Hepatocyte (in vitro differentiated cells): ENCODE measurements at regions not wholly inside any gene's neighbourhood (a gene's known extent, or its start where the extent isn't known, plus 50 kb on each side); places are given as distances from the start of the nearest gene placed in this dataset.
"Not testable (repeated sequence)": the region's sequence is repeated elsewhere in the genome, so short reads cannot be mapped to it uniquely, and the experiment has no call there.

Source experiments
- DNase-seq: peaks from one replicate; pipeline ENCODE4 v3.0.0-alpha.2; 2016; ENCODE audit warnings: low spot score
- H2AFZ ChIP-seq: fragments of 200-600 bp; sonication (generic); 2 replicates; pipeline ENCODE4 v1.6.0; 2016; ENCODE audit warnings: antibody characterized with exemption, mild to moderate bottlenecking
- H3K27ac ChIP-seq: fragments of 200-600 bp; sonication (generic); 2 replicates; pipeline ENCODE4 v1.5.1; 2016; ENCODE audit warnings: mild to moderate bottlenecking
- H3K27me3 ChIP-seq: fragments of 200-600 bp; sonication (generic); 2 replicates; pipeline ENCODE4 v1.6.1; 2016
- H3K36me3 ChIP-seq: fragments of 200-600 bp; sonication (generic); replicated peaks from 2 replicates; pipeline ENCODE4 v1.5.1; 2016; ENCODE audit warnings: low read depth; ENCODE audit not compliant: insufficient read depth
- H3K4me1 ChIP-seq: fragments of 200-600 bp; sonication (generic); 2 replicates; pipeline ENCODE4 v1.5.1; 2016; ENCODE audit warnings: mild to moderate bottlenecking, moderate library complexity; ENCODE audit not compliant: insufficient read depth
- H3K4me2 ChIP-seq: fragments of 200-600 bp; sonication (generic); 2 replicates; pipeline ENCODE4 v1.6.0; 2016
- H3K4me3 ChIP-seq: fragments of 200-600 bp; sonication (generic); 2 replicates; pipeline ENCODE4 v1.5.1; 2016; ENCODE audit warnings: mild to moderate bottlenecking
- H3K79me2 ChIP-seq: fragments of 200-600 bp; sonication (generic); 2 replicates; pipeline ENCODE4 v1.6.0; 2017; ENCODE audit warnings: mild to moderate bottlenecking
- H3K9me2 ChIP-seq: fragments of 200-600 bp; sonication (generic); replicated peaks from 2 replicates; pipeline ENCODE4 v1.6.0; 2017; ENCODE audit warnings: mild to moderate bottlenecking; ENCODE audit not compliant: insufficient read depth
- H3K9me3 ChIP-seq: fragments of 200-600 bp; sonication (generic); 2 replicates; pipeline ENCODE4 v1.5.1; 2016; ENCODE audit warnings: low read depth, mild to moderate bottlenecking
- H4K20me1 ChIP-seq: fragments of 200-600 bp; sonication (generic); 2 replicates; pipeline ENCODE4 v1.6.0; 2016; ENCODE audit warnings: mild to moderate bottlenecking; ENCODE audit not compliant: insufficient read depth, poor library complexity, severe bottlenecking
- EZH2 ChIP-seq: fragments of 200-600 bp; sonication (generic); IDR thresholded peaks from 2 replicates; pipeline ENCODE4 v1.6.1; 2016; ENCODE audit warnings: antibody characterized with exemption, mild to moderate bottlenecking, borderline replicate concordance
- EZH2phosphoT487 ChIP-seq: fragments of 200-600 bp; sonication (generic); IDR thresholded peaks from one replicate; pipeline ENCODE4 v1.6.1; 2018; ENCODE audit warnings: antibody characterized with exemption, mild to moderate bottlenecking, low read depth, moderate library complexity; ENCODE audit not compliant: unreplicated experiment, severe bottlenecking
- WGBS: methylation state at CpG from one replicate; pipeline ENCODE4 v1.1.6; 2016; ENCODE audit warnings: low lambda C conversion rate; ENCODE audit errors: missing lambda C conversion rate; 5-methylcytosine and 5-hydroxymethylcytosine counted together
- TF ChIP-seq, protein P1 (sequence below): fragments of 200-600 bp; sonication (generic); IDR thresholded peaks from 2 replicates; pipeline ENCODE4 v1.5.1; 2016; ENCODE audit warnings: antibody characterized with exemption, mild to moderate bottlenecking; ENCODE audit not compliant: poor library complexity

DNA sequence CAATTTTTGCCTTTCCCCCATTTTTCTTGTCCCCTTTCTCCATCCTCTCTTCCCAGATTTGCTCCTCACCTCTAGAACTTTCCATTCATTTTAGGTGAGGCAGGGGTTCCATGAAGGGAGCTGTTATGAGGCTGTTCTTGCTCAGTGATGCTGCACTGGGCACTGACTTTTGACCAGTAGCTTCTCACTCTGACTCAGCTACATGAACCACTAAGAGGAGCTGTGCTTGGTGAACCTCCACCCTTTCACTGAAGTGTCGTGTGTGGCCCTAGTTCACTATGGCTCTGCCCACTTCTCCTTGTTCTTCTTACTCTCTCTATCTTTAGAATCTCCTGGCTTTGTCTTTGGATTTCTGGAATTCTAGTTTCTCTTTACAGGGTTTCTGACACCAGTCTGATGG, 73.4 kb upstream of the ADRA1D start:
- no peak for DNase-seq
- H4K20me1 ChIP-seq = no peaks in the 10 kb centered on the region
- TF ChIP-seq EZH2phosphoT487 (no peak), EZH2 (no peak)
- TF ChIP-seq, protein P1, sequence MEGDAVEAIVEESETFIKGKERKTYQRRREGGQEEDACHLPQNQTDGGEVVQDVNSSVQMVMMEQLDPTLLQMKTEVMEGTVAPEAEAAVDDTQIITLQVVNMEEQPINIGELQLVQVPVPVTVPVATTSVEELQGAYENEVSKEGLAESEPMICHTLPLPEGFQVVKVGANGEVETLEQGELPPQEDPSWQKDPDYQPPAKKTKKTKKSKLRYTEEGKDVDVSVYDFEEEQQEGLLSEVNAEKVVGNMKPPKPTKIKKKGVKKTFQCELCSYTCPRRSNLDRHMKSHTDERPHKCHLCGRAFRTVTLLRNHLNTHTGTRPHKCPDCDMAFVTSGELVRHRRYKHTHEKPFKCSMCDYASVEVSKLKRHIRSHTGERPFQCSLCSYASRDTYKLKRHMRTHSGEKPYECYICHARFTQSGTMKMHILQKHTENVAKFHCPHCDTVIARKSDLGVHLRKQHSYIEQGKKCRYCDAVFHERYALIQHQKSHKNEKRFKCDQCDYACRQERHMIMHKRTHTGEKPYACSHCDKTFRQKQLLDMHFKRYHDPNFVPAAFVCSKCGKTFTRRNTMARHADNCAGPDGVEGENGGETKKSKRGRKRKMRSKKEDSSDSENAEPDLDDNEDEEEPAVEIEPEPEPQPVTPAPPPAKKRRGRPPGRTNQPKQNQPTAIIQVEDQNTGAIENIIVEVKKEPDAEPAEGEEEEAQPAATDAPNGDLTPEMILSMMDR = no peak

DNA sequence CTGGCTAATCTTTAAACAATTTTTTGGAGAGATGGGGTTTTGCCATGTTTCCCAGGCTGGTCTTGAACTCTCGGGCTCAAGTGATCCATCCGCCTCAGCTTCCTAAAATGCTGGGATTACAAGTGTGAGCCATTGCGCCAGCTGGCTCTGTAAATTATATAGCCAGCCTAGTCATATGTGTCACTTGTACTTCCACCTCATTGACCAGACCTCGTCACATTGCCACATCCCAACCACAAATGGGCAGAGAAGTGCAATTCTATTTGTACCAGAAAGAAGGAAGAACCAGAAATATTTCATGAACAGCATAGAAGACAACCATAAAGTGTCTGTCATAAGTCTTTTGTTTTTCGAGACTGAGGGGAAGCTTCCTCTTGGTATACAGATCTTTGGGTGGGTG, 71.2 kb upstream of the ADRA1D start:
- 88% methylated on average over 5 of the region's 5 CpGs for WGBS

More for the DNA sequence above, 73.4 kb upstream of the ADRA1D start:
- Histone ChIP-seq H3K4me2 (no peak overlapping the region), H3K9me3 (no peaks in the 10 kb centered on the region), H3K36me3 (no peaks in the 10 kb centered on the region), H3K4me3 (no peak overlapping the region), H3K27me3 (no peaks in the 10 kb centered on the region), H3K79me2 (no peaks in the 10 kb centered on the region), H3K9me2 (no peaks in the 10 kb centered on the region), H2AFZ (no peak overlapping the region), H3K4me1 (no peaks in the 10 kb centered on the region), H3K27ac (no peak overlapping the region)
- 82% methylated on average over 1 of the region's 1 CpG for WGBS

DNA sequence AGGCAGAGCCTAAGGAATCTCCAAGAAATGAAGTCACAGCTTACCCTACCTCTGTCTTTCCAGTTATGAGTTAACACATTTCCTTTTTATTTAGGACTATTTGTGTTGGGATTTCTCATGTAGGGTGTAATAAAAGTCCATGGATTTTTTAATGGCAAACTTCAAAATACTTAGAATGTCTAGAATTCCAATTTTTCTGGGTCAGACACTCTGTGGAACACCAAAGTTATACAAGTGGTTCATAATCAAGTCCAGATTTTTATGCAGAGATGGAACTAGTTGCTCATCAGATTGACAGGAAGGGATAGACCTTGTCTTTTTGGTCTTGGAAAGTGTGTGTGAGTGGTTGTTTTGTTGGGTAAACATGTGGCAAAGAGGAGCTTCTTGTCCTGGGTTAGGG, 69.8 kb upstream of the ADRA1D start:
- Histone ChIP-seq H3K4me3 (no peak overlapping the region), H3K4me1 (no peaks in the 10 kb centered on the region), H3K79me2 (no peaks in the 10 kb centered on the region), H3K36me3 (no peaks in the 10 kb centered on the region), H3K4me2 (no peak overlapping the region), H4K20me1 (no peaks in the 10 kb centered on the region), H3K9me3 (no peaks in the 10 kb centered on the region), H2AFZ (no peak overlapping the region), H3K9me2 (no peaks in the 10 kb centered on the region), H3K27me3 (no peaks in the 10 kb centered on the region), H3K27ac (no peak overlapping the region)
- no peak for DNase-seq
- TF ChIP-seq EZH2 (no peak), EZH2phosphoT487 (no peak)
- TF ChIP-seq, protein P1 = no peak

More for the DNA sequence above, 71.2 kb upstream of the ADRA1D start:
- no peaks in the 10 kb centered on the region for H3K4me1 ChIP-seq
- H4K20me1 ChIP-seq = no peaks in the 10 kb centered on the region
- no peaks in the 10 kb centered on the region for H3K9me3 ChIP-seq
- H3K27me3 ChIP-seq = no peaks in the 10 kb centered on the region
- H2AFZ ChIP-seq = no peak overlapping the region
- H3K79me2 ChIP-seq = no peaks in the 10 kb centered on the region
- H3K36me3 ChIP-seq = no peaks in the 10 kb centered on the region
- TF ChIP-seq EZH2 (no peak), EZH2phosphoT487 (no peak)
- TF ChIP-seq, protein P1 = no peak
- no peak overlapping the region for H3K27ac ChIP-seq
- H3K4me2 ChIP-seq = no peak overlapping the region
- no peaks in the 10 kb centered on the region for H3K9me2 ChIP-seq
- DNase-seq = no peak
- no peak overlapping the region for H3K4me3 ChIP-seq

DNA sequence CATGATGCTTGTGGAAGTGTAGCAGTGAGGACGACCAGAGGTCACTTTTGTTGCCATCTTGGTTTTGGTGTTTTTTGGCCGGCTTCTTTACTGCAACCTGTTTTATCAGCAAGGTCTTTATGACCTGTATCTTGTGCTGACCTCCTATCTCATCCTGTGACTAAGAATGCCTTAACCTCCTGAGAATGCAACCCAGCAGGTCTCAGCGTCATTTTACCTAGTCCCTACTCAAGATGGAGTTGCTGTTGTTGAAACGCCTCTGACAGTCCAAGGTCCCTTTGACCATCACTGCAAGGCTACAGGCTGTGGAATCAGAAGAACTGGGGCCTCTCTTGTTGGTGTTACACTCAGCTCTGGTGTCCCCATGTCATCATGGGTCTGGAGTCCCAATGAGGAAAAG, 61.5 kb upstream of the ADRA1D start:
- H3K27me3 ChIP-seq, H2AFZ ChIP-seq, H3K4me1 ChIP-seq, H3K4me2 ChIP-seq, H3K4me3 ChIP-seq, H3K79me2 ChIP-seq, H3K36me3 ChIP-seq, H3K9me3 ChIP-seq, H3K9me2 ChIP-seq, H4K20me1 ChIP-seq, H3K27ac ChIP-seq, DNase-seq: not testable (repeated sequence)
- 77% methylated on average over 4 of the region's 4 CpGs for WGBS
